ENCODE measurements at regions not wholly inside any gene's neighbourhood (a gene's known extent, or its start where the extent isn't known, plus 50 kb on each side); places are given as distances from the start of the nearest gene placed in this dataset.
"Not testable (repeated sequence)": the region's sequence is repeated elsewhere in the genome, so short reads cannot be mapped to it uniquely, and the experiment has no call there.

DNA sequence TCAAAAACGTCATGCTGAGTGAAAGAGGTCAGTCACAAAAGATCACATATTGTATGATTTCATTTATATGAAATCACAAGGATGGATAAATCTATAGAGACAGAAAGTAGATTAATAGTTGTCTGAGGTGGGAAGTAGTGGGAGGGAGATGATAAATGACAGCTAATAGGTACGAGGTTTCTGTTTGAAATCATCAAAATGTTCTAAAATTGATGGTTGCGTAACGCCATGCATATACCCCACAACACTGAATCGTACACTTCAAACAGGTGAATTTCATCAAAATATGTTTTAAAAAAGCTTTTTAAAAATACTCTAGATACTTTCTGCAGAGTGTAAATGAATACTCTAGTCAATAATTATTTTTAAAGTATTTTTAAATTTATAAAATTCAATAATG is 303.0 kb upstream of the STAC start:
- DNase-seq (ENCODE audit: low read depth in 2 of 2), result no peak

DNA sequence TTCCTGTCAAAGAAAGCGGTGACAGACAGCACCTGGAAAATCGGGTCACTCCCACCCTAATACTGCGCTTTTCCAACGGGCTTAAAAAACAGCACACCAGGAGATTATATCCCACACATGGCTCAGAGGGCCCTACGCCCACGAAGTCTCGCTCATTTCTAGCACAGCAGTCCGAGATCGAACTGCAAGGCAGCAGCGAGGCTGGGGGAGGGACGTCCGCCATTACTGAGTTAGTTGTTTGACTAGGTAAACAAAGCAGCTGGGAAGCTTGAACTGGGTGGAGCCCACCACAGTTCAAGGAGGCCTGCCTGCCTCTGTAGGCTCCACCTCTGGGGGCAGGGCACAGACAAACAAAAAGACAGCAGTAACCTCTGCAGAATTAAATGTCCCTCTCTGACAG is 297.3 kb upstream of the STAC start:
- not testable (repeated sequence) for DNase-seq (ENCODE audit: low read depth in 2 of 2)

DNA sequence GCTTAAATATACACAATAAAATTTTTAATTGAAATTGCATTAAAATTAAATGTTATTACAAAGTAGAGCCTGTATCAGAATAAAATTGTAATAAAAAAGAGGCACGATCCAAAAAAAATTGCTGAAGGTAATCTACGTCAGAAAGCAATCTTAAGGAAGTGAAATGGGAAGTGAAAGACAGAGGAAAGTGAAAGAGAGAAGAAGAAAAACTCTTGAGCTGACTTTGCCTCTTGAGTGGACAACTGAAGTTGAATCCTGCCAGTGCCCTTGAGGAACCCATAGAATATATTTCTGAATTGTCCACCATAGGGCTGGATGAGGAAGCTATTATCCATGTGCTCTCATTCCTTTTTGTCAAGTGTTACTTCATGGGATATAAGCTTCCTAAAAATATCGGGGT is 285.1 kb upstream of the STAC start:
- no peak for DNase-seq (ENCODE audit: low read depth in 2 of 2)

DNA sequence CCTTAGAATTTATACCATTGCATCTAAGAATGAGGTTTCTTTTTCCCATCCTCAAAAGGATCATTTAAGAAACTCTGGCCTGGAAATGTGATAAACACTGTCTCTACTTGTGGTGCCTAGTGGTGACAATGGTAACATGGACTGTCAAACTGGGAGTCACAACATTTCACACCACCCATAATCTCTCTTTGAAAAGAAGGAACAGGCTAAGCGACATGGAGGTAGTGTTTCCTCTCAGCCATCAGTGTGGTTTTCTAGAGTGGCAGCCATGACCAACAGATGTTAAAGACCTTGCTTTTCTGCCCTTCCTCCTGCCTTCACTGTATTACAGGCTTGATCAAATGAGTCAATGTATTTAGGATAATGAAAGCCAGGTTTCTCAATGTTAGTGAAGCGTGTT is 283.1 kb upstream of the STAC start:
- DNase-seq (ENCODE audit: low read depth in 2 of 2), result no peak

DNA sequence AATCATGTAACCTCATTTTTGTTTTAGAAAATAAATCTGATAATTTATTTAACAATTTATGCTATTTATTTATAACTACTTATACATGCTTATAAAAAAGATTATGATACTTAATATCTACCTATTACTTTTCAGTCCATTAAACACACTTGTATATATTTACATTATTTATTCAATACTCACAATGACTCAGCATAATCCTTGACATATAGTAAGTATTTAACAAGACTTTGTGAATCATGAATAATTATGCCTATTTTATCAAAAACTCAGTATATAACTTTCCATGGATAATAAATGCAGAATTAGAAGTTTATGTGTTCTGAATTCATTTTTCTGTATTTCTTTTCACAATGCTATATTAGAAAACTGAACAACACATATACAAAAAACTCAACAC is 266.0 kb upstream of the STAC start:
- no peak for DNase-seq (ENCODE audit: low read depth in 2 of 2)

DNA sequence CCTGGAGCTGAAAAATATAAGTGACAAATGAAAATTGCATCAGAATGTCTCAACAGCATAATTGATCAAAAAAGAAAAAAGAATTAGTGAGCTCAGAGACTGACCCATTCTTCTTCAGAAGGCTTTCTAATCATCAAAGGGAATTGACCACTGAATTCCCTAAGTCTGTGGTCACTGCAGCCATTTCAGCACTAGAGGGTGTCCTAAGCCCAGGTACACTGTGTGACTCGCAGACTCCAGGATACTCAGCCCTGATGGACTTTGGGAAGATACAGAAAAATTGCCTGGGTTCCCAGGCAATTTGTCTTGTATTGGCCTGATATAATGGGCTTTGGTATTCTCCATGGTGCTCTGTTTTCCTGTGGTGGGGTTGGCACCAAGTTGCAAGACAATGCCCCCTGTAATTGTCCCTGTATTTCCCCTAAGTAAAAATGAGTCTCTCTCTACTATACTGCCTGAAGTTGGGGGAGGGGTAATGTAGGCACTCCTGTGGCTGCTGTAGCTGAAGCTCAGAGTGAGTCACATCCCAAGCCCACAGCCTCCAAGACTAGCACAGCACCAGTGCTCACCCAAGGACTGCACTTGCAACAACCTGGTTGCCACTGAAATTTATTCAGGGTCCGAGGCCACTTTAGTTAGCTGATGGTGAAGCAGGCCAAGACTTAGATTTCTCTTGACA is 256.0 kb upstream of the STAC start:
- no peak for DNase-seq (ENCODE audit: low read depth in 2 of 2)

DNA sequence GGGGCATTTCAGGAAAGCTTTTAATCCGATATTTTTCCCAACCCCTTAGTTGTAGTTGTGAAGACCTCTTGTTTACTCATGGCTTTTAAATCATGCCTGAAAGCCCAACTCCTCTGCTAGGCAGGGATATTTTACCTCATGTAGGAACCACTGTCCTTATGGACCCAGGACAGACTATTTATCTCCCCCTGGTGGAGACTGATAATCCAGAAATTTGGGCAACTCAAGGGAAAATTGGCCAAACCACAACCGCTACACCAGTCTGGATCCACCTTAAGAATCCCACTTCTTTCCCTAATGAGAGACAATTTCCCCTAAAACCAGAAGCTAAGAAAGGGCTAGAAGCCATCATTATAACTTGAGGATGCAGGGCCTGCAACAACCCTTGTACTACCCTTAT is 248.1 kb upstream of the STAC start:
- no peak for DNase-seq (ENCODE audit: low read depth in 2 of 2)

DNA sequence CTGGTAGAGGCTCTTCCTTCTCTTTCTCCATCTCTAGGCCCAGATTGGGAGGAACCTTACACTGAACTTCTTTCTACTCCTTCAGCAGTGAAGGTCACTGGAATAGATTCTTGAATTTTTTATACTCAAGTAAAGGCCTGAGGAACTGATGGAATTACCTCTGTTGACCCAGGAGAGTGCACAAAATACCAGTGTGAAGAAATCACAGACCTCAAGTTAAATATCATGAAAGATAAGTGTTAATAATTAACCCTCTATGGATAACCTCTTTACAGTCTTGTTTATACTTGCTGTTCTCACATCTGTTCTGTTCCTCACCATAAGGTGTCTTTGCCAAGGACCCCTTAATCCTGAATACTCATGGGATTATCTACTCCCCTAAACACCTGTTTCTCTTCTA is 244.4 kb upstream of the STAC start:
- DNase-seq (ENCODE audit: low read depth in 2 of 2), result no peak

DNA sequence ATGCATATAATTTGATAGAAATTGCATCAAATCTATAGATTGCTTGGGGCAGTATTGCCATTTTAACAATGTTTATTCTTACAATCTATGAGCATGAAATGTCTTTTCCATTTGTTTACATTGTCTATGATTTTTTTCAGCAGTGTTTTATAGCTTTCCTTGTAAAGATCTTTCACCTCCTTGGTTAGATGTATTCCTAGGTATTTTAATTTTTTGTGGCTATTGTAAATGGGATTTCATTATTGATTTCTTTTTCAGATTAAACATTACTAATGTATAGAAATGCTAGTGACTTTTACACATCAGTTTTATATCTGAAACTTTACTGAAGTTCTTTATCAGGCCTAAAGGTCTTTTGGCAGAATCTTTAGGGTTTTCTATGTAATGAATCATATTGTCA is 237.6 kb upstream of the STAC start:
- DNase-seq (ENCODE audit: low read depth in 2 of 2), result no peak

DNA sequence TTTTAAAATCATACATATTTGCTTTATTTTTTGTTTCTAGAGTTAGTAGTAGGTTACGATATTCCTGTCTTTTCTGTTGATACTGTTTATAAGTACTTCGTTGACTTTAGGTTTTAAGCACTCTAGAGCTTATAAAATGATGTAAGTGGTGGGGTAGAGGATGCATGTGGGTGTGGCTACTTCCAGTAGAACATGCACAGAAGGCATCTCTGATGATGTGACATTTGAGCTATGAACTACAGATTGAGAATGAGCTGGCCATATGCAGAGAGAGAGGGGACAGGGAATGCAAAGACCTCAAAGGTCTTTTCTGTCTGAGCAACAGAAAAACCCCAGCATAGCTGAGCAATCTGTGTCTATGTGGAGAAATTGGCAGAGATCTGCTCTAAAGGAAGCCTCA is 233.9 kb upstream of the STAC start:
- DNase-seq (ENCODE audit: low read depth in 2 of 2), result no peak

DNA sequence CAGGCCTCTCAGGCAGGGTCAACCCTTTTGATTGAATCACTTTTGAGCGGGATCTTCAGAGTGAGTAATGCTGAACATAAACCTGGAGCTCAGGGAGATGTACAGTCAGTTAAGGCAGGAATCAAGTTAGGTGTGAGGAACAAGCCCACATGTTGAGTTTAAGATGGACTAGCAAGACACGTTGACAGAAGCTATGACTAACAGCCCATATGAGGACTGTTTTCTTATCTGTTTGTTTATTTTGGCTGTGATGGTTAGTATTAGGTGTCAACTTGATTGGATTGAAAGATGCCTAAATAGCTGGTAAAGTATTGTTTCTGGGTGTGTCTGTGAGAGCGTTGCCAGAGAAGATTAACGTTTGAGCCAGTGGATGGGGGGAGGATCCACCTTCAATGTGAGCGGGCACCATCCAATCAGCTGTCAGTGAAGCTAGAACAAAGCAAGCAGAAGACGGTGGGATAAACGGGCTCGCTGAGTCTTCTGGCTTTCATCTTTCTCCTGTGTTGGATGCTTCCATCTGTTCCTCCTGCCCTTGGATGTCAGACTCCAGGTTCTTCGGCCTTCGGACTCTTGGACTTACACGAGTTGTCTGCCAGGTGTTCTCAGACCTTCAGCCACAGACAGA is 232.3 kb upstream of the STAC start:
- no peak for DNase-seq (ENCODE audit: low read depth in 2 of 2)

DNA sequence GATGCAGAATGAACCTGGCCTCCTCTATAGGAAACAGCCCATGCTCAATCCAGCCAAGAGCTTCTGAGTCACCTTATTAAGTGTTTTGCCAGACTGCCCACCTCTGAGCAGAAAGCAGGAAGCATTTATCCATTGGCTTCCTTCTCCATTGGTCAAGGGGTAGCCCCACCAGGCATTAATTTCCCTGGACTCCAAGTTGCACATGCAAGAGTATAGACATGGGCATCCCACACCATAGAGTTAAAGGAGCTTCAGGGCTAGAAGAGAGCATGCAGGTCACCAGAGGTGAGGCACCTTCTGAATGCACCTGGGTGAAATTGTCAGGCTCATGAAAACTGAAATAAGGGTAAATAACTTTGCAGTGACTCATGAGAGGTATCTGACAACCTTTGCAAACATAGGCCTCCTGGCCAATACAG is 230.8 kb upstream of the STAC start:
- no peak for DNase-seq (ENCODE audit: low read depth in 2 of 2)

DNA sequence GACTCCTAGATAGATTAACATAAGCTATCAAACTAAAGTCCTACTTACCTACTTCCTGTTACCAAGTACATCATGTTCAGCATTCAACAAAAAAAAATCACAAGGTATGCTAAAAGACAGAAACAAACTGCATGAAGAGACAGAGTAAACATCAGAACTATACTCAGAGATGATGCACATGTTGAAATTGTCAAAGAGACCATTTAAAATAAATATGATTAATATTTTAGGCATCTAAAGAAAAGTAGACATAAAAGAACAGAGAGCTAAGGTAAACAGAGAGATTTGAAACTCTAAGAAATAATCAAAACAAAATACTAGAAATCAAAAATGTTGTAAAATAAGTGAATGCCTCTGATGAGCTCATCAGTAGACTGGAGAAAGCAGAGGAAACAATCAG is 224.8 kb upstream of the STAC start:
- DNase-seq (ENCODE audit: low read depth in 2 of 2), result no peak

DNA sequence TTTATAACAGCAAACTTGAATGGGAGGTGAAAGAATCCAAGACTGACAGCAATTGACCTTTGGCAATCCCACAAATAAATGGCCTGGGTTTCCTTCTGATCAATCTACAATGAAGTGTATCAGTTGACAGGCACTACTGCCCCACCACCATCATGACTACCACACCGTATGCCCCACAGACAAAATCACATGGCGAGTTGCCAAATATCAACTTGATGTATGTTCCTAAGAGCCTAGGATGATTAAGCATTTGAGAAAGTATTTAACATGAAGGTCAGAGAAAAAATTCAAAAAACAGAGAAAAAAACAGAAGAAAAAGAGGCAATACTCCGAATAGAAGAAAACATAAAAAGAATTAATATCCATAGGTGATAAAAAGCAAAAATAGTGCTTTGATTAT is 215.9 kb upstream of the STAC start:
- no peak for DNase-seq (ENCODE audit: low read depth in 2 of 2)

DNA sequence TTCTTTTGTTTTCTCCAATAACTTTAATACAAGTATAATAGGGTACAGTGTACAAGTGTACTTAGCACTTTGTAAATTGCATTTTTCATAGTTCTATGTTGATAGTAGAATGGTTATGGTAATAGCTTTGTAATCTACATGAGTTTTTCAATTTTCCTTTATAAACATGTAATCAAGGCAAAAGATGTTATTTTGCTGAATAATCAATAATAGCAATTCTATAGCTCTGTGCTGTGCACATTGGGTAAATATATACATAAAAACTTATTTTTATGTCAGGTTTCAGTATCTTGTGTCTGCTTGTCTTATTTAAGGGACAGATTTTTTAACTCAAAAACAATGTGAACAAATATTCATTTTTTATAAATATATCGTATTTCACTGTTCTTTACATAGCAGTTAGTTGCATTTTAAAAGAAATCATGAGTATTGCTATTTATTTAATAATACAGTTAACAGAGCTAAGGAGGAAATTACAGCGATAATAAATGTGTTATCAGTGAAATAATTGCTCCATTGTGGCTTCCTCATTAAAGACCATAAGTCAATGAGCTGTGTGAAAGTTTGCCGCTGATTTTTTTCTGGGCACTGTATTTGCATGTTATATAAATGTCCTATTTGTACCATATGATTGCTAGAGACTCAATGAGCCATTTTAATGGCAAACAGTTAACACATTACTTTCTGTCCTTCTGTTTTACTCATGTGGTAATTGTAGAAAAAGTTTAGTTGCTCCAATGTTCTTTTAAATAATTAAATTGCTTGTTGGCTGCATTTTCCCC is 214.6 kb upstream of the STAC start:
- no peak for DNase-seq (ENCODE audit: low read depth in 2 of 2)

DNA sequence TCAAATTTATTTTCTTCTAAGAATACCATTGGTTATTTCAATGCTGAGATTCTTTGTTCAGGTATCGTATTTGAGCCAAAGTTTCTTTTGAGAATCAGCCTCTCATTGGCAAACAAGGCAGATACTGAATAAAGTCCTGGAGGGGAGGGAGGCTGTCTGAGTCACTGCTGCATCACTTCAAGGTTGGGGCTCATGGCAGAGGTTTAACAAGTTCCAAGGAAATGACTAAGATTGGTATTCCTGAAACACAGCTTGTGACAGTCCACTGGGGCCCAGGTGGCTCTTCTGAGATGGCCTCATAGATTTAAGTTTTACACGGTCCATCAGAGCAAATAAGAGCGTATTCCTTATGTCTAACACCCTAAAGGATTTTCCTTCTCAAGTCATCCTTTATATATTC is 213.8 kb upstream of the STAC start:
- no peak for DNase-seq (ENCODE audit: low read depth in 2 of 2)

DNA sequence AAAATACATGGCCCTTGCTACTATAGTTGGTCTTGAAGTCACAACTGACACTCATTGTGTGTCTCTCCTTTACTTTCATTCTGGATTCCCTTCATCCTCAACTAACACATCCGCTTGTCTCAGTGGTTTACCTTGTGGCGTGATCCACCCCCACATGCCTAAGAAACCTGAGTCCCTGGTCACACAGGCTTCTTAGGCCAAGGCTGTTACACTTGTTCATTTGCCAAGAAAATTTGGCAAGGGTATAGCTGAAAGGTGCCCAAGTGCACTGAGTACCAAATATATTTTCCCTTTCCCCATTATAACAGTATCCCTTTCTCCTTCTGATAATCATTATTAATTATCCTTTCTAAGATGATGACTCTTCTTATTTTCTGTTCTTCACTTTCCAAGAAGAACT is 207.6 kb upstream of the STAC start:
- no peak for DNase-seq (ENCODE audit: low read depth in 2 of 2)

DNA sequence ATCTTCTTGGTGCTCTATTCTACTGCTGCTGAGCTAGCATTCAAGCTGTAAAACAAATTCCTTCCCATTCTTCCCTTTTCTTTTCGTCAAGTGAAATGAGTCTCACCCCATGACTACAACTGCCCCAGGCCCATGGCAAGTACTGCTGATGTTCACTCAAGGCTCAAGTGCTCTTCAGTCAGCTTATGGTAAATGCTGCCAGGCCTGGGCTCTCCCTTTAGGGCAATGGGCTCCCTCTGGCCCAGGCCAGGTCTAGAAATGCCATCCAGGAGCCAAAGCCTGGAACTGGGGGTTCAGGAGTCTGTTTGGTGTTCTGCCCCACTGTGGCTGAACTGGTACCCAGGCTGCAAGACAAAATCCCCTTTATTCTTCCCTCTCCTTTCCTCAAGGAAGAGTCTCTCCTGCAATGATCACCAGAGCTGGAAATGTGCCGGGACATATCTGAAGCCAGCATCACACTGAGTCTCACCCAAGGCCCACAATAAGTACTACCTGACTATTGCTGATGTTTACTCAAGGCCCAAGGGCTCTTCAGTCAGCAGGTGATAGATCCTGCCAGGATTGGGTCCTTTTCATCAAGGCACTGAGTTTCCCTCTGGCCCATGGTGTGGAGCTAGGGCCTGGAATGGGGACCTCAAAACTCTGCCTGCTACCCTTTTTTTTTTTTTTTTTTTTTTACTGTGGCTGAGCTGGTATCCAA is 205.0 kb upstream of the STAC start:
- DNase-seq (ENCODE audit: low read depth in 2 of 2), result no peak

DNA sequence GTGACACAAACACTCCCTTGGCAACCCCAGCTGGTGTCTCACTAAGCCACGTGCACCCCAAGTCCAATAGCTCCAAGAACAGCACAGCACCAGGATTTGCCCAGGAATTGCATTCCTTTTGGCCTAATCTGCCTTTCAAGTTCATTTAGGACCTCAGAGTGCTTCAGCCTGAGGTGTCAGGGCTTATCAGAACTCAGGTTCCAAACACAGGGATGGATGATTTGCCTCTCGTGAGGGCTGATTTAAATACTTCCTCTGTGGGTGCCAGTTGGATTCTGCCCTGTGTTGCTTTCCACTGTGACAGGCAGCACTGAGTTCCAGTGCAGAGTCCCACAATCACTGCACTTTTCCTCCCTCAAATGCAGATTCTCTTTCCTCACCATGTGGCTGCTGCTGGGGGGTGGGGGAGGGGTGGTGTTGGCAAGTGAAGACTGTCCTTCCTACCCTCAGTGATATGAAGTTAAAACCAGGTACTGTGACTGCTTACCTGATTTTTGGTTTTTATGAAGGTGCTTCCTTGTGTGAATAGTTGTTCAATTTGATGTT is 204.3 kb upstream of the STAC start:
- no peak for DNase-seq (ENCODE audit: low read depth in 2 of 2)

DNA sequence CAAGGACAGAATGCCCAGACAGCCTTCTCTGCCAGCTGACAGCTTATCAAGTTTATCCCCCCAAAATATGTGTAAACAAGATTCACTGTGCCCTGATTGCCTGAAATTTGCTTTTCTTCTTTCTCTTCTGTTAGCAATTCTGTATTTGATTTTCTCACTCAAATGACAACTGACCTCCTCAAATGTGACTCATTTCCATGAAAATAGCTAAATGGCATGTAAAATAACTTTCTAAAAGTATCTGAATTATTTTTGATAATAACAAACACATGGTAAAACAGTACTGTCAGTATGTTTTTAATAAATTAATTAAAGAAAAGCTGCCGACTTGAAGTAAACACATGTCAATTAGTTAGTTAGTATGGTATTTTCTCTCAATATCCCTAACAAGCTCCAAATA is 202.3 kb upstream of the STAC start:
- DNase-seq (ENCODE audit: low read depth in 2 of 2), result no peak

DNA sequence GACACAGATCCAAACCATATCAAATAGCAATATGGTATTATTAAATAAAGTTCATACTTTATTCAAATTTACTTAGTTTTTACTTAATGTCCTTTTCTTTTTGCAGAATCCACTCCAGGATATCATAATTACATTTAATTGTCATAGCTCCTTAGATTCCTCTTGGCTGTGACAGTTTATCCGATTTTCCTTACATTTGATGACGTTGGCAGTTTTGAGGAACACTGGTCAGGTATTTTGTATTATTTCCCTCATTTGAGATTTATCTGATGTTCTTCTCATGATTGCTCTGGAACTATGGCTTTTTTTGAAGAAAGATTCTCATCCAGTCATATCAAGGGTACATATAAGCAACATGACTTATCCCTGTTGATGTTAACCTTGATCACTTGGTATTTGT is 198.3 kb upstream of the STAC start:
- DNase-seq (ENCODE audit: low read depth in 2 of 2), result no peak

DNA sequence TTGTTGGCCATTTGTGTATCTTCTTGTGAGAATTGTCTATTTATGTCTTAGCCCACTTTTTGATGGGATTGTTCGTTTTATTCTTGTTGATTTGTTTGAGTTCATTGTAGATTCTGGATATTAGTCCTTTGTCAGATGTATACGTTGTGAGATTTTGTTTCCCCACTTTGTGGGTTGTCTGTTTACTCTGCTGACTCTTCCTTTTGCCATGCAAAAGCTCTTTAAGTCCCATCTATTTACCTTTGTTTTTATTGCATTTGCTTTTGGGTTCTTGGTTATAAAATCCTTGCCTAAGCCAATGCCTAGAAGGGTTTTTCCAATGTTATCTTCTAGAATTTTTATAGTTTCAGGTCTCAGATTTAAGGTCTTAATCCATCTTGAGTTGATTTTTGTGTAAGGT is 193.1 kb upstream of the STAC start:
- DNase-seq (ENCODE audit: low read depth in 2 of 2), result not testable (repeated sequence)

All from stimulated activated CD4-positive, alpha-beta T cell treated with anti-CD3 and anti-CD28 coated beads, Interleukin-12 subunit alpha, Interleukin-12 subunit beta, amount 100 ng/mL, for 24 hours (primary cell).